Right cardiac atrium (tissue), 5 donors: ENCODE measurements at regions not wholly inside any gene's neighbourhood (a gene's known extent, or its start where the extent isn't known, plus 50 kb on each side); places are given as distances from the start of the nearest gene placed in this dataset.

Experiments
- ATAC-seq, 2 donors: fragments of 200-7000 bp; cut with Tn5 transposase; one replicate each; pipeline versions ENCODE4 v1.8.0 to v1.9.1; 2020; ENCODE audit warnings: moderate library complexity in 2 of 2, mild to moderate bottlenecking in 1 of 2
- DNase-seq, 3 donors: peaks; one replicate each; pipeline ENCODE4 v3.0.0-alpha.2; 2020
- H3K27ac ChIP-seq: one replicate; pipeline ENCODE4 v1.5.1; 2013; ENCODE audit warnings: mild to moderate bottlenecking, low read length, control low read depth, moderate library complexity
- H3K27me3 ChIP-seq: one replicate; pipeline ENCODE4 v1.6.1; 2013; ENCODE audit not compliant: control insufficient read depth, insufficient read depth
- H3K4me1 ChIP-seq: one replicate; pipeline ENCODE4 v1.6.1; 2013; ENCODE audit warnings: low read length; ENCODE audit not compliant: control insufficient read depth, insufficient read depth
- H3K4me3 ChIP-seq: one replicate; pipeline ENCODE4 v1.5.1; 2013; ENCODE audit warnings: low read length, control low read depth
- H3K9me3 ChIP-seq: one replicate; pipeline ENCODE4 v1.6.1; 2013; ENCODE audit warnings: low read length; ENCODE audit not compliant: control insufficient read depth
- WGBS: extraction: QIAGEN DNeasy Blood & Tissue Kit; methylation state at CpG from one replicate; pipeline ENCODE4 v1.1.7; 2013; 5-methylcytosine and 5-hydroxymethylcytosine counted together
- intact Hi-C, 4 donors: fragments of 100-400 bp; cut with DNase I; formaldehyde crosslinking; loops; one replicate each; pipeline versions ENCODE4 v1.11.0 to v1.14.0; 2022 to 2023
- donor health status: healthy with polysubstance abuse.
- donor health status: DM: no; HTN: yes; CAD: no.
- donor health status: DM: no; HTN: no; CAD: no.
- donor health status: DM: no; HTN: yes; CAD: no; lungs with severe emphysema.
- donor health status: DM: yes; HTN: yes; CAD: no.

DNA sequence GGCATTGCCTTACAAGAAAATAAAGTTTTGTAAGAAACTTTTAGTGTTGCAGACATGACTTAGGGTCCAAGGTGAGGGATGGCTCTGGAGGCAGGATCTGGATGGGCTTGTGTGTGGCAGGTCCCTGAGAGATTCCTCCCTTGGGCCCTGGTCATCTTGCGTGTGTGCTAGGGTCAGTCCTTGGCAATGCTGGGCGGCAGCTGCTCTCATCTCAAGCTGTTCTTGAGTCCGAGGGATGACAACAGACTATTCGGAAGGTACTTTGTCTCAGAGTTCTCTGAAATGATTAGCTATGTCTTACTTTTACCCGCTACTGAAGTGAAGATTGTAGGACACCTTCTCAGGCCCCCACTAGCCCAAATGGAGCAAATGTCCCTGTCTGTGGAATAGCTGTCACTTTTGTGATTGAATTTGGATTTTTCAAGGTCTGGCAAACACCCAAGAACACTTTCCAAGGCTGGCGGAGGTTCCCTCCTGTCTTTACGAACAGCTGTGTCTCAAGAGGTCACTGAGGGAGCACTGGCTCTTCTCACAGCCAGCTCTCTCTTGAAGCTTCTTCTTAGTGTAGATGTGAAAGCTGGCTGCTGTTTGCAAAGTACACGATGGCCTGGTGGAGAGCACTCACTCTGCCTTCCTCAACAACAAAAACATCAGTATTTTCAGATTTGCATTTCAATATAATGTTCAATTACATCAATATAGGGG, 253.6 kb downstream of the STK31 start:
- H3K9me3 ChIP-seq: no peaks in the 10 kb centered on the region
- no peak overlapping the region for H3K4me3 ChIP-seq
- 55% methylated on average over 8 of the region's 8 CpGs for WGBS
- ATAC-seq (no peak), DNase-seq (no peak)
- no peak overlapping the region for H3K27ac ChIP-seq
- intact Hi-C loops: no loop called here
- H3K4me1 ChIP-seq: no peaks in the 10 kb centered on the region
- no peaks in the 10 kb centered on the region for H3K27me3 ChIP-seq

DNA sequence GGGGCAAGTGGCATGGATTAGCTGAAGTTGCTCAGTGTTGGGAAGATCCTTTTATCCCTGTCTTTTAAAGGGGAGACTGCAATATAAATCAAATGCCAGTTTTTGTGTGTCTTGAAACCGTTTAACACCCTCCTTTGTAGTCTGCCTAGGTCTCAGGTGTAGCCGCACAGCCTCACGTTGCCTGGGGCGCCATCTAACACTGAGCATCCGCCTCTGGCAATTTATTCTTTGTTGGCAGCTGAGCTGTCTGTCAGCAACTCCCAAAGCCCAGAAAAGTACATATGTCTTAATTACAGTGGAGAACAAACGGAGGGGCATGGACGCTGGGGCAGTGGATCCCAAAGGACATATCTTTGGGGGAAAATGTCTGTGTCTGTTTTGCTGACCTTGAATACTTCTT, 254.7 kb downstream of the STK31 start:
- WGBS: 79% methylated on average over 7 of the region's 7 CpGs
- no peak for ATAC-seq
- H3K4me1 ChIP-seq: no peaks in the 10 kb centered on the region
- no peaks in the 10 kb centered on the region for H3K27me3 ChIP-seq
- DNase-seq: no peak
- intact Hi-C loops: no loop called here
- no peak overlapping the region for H3K27ac ChIP-seq
- no peak overlapping the region for H3K4me3 ChIP-seq
- H3K9me3 ChIP-seq: no peaks in the 10 kb centered on the region

GRCh38 chr7:23965296-23965695, 255.3 kb downstream of the STK31 start:
- intact Hi-C loops: no loop called here
- no peak for ATAC-seq
- H3K9me3 ChIP-seq: no peaks in the 10 kb centered on the region
- no peak overlapping the region for H3K4me3 ChIP-seq
- WGBS: 86% methylated on average over 5 of the region's 5 CpGs
- H3K27ac ChIP-seq: no peak overlapping the region
- H3K4me1 ChIP-seq: no peaks in the 10 kb centered on the region
- DNase-seq: no peak
- no peaks in the 10 kb centered on the region for H3K27me3 ChIP-seq

DNA sequence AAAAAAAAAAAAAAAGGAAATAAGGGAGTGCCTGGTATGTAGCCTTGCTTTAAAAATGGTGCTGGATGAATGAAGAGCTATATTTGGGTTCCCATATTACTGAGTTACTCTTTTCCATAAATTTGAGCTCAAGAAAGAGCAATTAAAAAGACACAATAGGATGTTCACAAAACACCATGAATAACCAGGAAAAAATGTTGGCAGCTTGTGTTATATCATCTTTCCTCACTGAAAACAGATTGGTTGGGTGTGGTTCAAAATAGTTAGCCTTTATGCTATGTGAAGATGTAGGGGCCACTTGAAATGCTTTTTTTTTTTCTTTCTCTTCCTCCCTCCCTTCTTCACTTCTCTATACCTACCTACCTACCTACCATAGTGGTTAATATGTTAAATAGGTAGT, 256.9 kb downstream of the STK31 start:
- intact Hi-C loops: no loop called here
- Histone ChIP-seq H3K27me3 (no peaks in the 10 kb centered on the region), H3K4me1 (no peaks in the 10 kb centered on the region), H3K4me3 (no peak overlapping the region), H3K9me3 (no peaks in the 10 kb centered on the region), H3K27ac (no peak overlapping the region)
- ATAC-seq (no peak), DNase-seq (no peak)

- H3K9me3 ChIP-seq: no peaks in the 10 kb centered on the region
- no peak for DNase-seq
- no peak for ATAC-seq
- H3K4me3 ChIP-seq: no peak overlapping the region
- H3K27me3 ChIP-seq: no peaks in the 10 kb centered on the region
- WGBS: 63% methylated on average over 5 of the region's 5 CpGs
- H3K4me1 ChIP-seq: no peaks in the 10 kb centered on the region
- H3K27ac ChIP-seq: no peak overlapping the region
- intact Hi-C loops: no loop called here
These were observed 258.1 kb downstream of the STK31 start for GRCh38 chr7:23967949-23968599.

DNA sequence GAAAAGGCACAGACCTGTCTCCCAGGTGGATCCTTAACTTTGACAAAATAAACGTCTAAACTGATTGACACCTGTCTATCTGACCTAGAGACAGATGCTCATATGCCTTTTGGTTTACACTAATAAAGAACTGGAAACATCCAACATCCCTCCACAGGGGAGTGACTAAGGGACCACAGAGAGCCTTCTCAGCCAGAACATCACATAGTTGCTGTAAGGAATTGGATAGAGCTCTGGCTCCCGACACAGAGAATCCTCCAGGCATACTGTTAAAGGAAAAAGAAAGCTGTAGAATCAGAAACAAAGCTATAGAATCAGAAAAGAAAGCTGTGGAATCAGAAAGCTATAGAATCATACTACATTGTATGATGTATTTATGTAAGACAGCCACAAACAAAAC, 258.8 kb downstream of the STK31 start:
- intact Hi-C loops: no loop called here
- DNase-seq (no peak), ATAC-seq (no peak)
- Histone ChIP-seq H3K27me3 (no peaks in the 10 kb centered on the region), H3K4me3 (no peak overlapping the region), H3K27ac (no peak overlapping the region), H3K9me3 (no peaks in the 10 kb centered on the region), H3K4me1 (no peaks in the 10 kb centered on the region)
- WGBS: 30% methylated on average over 2 of the region's 2 CpGs

GRCh38 chr7:23969443-23969842, 259.4 kb downstream of the STK31 start:
- 17% methylated on average over 3 of the region's 3 CpGs for WGBS
- Histone ChIP-seq H3K27ac (no peak overlapping the region), H3K4me1 (no peaks in the 10 kb centered on the region), H3K4me3 (no peak overlapping the region), H3K27me3 (no peaks in the 10 kb centered on the region), H3K9me3 (no peaks in the 10 kb centered on the region)
- intact Hi-C loops: no loop called here
- ATAC-seq: no peak
- DNase-seq: no peak

DNA sequence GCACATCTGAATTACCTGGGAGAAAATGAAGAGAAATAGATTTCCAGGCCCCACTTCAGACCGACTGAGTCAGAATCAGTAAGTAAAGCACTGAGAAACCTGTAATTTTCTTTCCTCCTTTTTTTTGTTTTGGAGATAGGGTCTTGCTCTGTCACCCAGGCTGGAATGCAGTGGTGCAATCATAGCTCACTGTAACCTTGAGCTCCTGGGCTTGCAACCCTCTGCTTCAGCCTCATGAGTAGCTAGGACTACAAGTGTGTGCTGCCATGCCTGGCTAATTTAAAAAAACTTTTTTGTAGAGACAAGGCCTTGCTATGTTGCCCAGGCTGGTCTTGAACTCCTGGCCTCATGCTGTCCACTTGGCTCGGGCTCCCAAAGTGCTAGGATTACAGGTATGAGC, 260.2 kb downstream of the STK31 start:
- 87% methylated on average over 2 of the region's 2 CpGs for WGBS
- Histone ChIP-seq H3K4me3 (no peak overlapping the region), H3K27ac (no peak overlapping the region), H3K9me3 (no peaks in the 10 kb centered on the region), H3K27me3 (no peaks in the 10 kb centered on the region), H3K4me1 (no peaks in the 10 kb centered on the region)
- ATAC-seq: no peak
- intact Hi-C loops: no loop called here
- no peak for DNase-seq

DNA sequence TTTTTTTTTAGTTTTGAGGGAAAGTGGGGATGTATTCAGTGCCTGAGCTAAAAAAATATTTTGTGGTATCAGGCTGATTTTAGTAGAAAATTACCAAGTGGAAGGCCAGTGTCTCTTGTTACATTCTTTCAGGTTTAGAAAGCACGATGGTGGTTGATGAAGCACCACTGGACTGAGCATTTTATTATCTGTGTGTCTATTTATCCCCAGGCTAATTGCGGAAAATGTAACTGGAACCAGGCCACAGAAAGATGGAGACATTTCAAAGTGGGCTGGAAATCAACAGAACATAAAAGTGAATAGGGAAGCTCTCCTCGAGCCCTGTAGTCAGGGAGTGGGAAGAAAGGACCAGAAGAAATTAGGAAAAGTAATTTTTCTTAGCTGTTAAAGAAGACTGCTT, 261.0 kb downstream of the STK31 start:
- H3K27ac ChIP-seq: no peak overlapping the region
- no peaks in the 10 kb centered on the region for H3K27me3 ChIP-seq
- no peaks in the 10 kb centered on the region for H3K4me1 ChIP-seq
- 44% methylated on average over 3 of the region's 3 CpGs for WGBS
- H3K9me3 ChIP-seq: no peaks in the 10 kb centered on the region
- H3K4me3 ChIP-seq: no peak overlapping the region
- ATAC-seq (no peak), DNase-seq (no peak)
- intact Hi-C loops: no loop called here

- DNase-seq (no peak), ATAC-seq (no peak)
- Histone ChIP-seq H3K27me3 (no peaks in the 10 kb centered on the region), H3K4me3 (no peak overlapping the region), H3K9me3 (no peaks in the 10 kb centered on the region), H3K4me1 (no peaks in the 10 kb centered on the region), H3K27ac (no peak overlapping the region)
- 92% methylated on average over 3 of the region's 3 CpGs for WGBS
- intact Hi-C loops: no loop called here
These were observed 262.0 kb downstream of the STK31 start for GRCh38 chr7:23972057-23972456.

- ATAC-seq (no peak), DNase-seq (no peak)
- WGBS: 49% methylated on average over 3 of the region's 3 CpGs
- H3K4me1 ChIP-seq: no peaks in the 10 kb centered on the region
- no peak overlapping the region for H3K4me3 ChIP-seq
- intact Hi-C loops: no loop called here
- no peaks in the 10 kb centered on the region for H3K9me3 ChIP-seq
- H3K27me3 ChIP-seq: no peaks in the 10 kb centered on the region
- H3K27ac ChIP-seq: no peak overlapping the region
These were observed 263.2 kb downstream of the STK31 start for GRCh38 chr7:23973264-23973663.

DNA sequence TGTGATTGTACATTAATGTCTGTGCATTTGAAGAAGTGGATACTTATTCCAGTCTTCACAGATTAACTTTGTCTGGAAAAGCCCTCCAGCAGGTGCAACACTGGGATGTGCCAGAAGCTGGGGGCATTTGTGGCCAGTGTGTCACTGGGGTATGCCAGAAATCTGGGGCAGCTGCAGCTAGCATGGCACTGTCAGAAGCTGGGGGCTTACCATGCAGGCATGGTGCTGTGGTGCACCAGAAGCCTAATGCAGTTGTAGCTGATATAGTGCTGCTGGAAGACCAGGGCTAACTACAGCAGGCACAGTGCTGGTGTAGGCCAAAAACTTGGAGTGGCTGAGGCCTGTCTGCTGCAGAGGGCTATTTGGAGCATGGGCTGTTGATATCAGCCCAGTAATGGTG, 270.1 kb downstream of the STK31 start:
- Histone ChIP-seq H3K4me1 (no peaks in the 10 kb centered on the region), H3K27me3 (no peaks in the 10 kb centered on the region), H3K4me3 (no peak overlapping the region), H3K9me3 (no peaks in the 10 kb centered on the region), H3K27ac (no peak overlapping the region)
- intact Hi-C loops: no loop called here
- ATAC-seq (no peak), DNase-seq (no peak)
